K562 (cell line): ENCODE measurements at regions not wholly inside any gene's neighbourhood (a gene's known extent, or its start where the extent isn't known, plus 50 kb on each side); places are given as distances from the start of the nearest gene placed in this dataset.

ENCODE experiments used
- ATAC-seq: fragments of 200-7000 bp; cut with Tn5 transposase; 3 replicates; pipeline ENCODE4 v1.9.1; 2020; ENCODE audit warnings: moderate library complexity
- BruUV-seq: library from RNA; stranded (reverse); fragments of 400-500 nt; replicated peaks from 2 replicates; lab custom pipeline; 2021; lab: Mats Ljungman, UMichigan
- CTCF ChIA-PET: fragments of 300-600 bp; formaldehyde crosslinking; extraction: SDS; loops from one replicate; lab custom pipeline; 2021; ENCODE audit warnings: low intra/inter-chr PET ratio; lab: Yijun Ruan, JAX
- POLR2A ChIA-PET: fragments of 300-600, 350-650 bp; sonication (Branson Sonifier 250); formaldehyde crosslinking; extraction: SDS; loops from one replicate; lab custom pipeline; 2021; ENCODE audit warnings: antibody characterized with exemption, inconsistent platforms; lab: Yijun Ruan, JAX
- DNase-seq, 4 experiments: peaks; one replicate each; pipeline versions ENCODE4 v3.0.0 to v3.0.0-alpha.2; 2011 to 2018; ENCODE audit warnings: low spot score in 3 of 4, mixed read lengths in 3 of 4; ENCODE audit errors: extremely low read depth in 1 of 4
- FAIRE-seq: peaks from 2 replicates; lab custom pipeline; 2011; peaks lifted over from hg19 to GRCh38; lab: Jason Lieb, UNC
- H2AFZ ChIP-seq: 2 replicates; pipeline ENCODE4 v1.6.0; 2011; ENCODE audit warnings: low read depth, low read length, control low read depth, inconsistent platforms
- H3K27ac ChIP-seq: fragments of 200-600 bp; 3 replicates; pipeline ENCODE4 v1.8.0; 2011; ENCODE audit warnings: low read depth, mild to moderate bottlenecking, control low read depth, inconsistent platforms, low read length, moderate library complexity, mixed read lengths; ENCODE audit errors: extremely low read depth
- H3K27me3 ChIP-seq, 2 experiments: fragments of 300-600 bp in 1 of 2; 2 replicates in 1 of 2; 3 replicates in 1 of 2; pipeline versions ENCODE4 v1.6.0 to v1.8.0; 2011; ENCODE audit warnings: inconsistent platforms in 2 of 2, low read length in 2 of 2, mild to moderate bottlenecking in 1 of 2, mixed read lengths in 1 of 2, moderate library complexity in 1 of 2; ENCODE audit not compliant: control insufficient read depth in 2 of 2, insufficient read depth in 2 of 2
- H3K36me3 ChIP-seq: fragments of 300-600 bp; 3 replicates; pipeline ENCODE4 v1.8.0; 2011; ENCODE audit warnings: mild to moderate bottlenecking, low read length, inconsistent platforms; ENCODE audit not compliant: control insufficient read depth, insufficient read depth
- H3K4me1 ChIP-seq, 2 experiments: fragments of 200-600 bp in 1 of 2; replicated peaks in 1 of 2; 2 replicates in 1 of 2; 3 replicates in 1 of 2; pipeline versions ENCODE4 v1.5.1 to v1.8.0; 2011; ENCODE audit warnings: inconsistent platforms in 2 of 2, low read length in 2 of 2, mild to moderate bottlenecking in 1 of 2, mixed read lengths in 1 of 2, moderate library complexity in 1 of 2; ENCODE audit not compliant: control insufficient read depth in 2 of 2, insufficient read depth in 2 of 2
- H3K4me2 ChIP-seq: 2 replicates; pipeline ENCODE4 v1.6.1; 2011; ENCODE audit warnings: low read length, control low read depth, inconsistent platforms, mixed read lengths; ENCODE audit not compliant: insufficient read depth
- H3K4me3 ChIP-seq: fragments of 200-600 bp; sonication (generic), shearing (Covaris generic); 2 replicates; pipeline ENCODE4 v1.5.1; 2016; ENCODE audit warnings: control low read depth, inconsistent platforms
- H3K79me2 ChIP-seq: fragments of 200-600 bp; 3 replicates; pipeline ENCODE4 v1.8.0; 2011; ENCODE audit warnings: low read length, inconsistent platforms; ENCODE audit not compliant: control insufficient read depth, insufficient read depth
- H3K9ac ChIP-seq, 2 experiments: 2 replicates each; pipeline versions ENCODE4 v1.6.0 to v1.6.1; 2011; ENCODE audit warnings: low read depth in 2 of 2, low read length in 2 of 2, control low read depth in 1 of 2, inconsistent platforms in 1 of 2, mild to moderate bottlenecking in 1 of 2, mixed read lengths in 1 of 2; ENCODE audit not compliant: insufficient read depth in 1 of 2
- H3K9me1 ChIP-seq: one replicate; pipeline ENCODE4 v1.6.0; 2011; ENCODE audit warnings: inconsistent platforms, mild to moderate bottlenecking, low read length, moderate library complexity; ENCODE audit not compliant: control insufficient read depth, insufficient read depth
- H3K9me3 ChIP-seq: replicated peaks from 2 replicates; pipeline ENCODE4 v1.5.1; 2011; ENCODE audit warnings: low read depth, low read length, inconsistent platforms; ENCODE audit not compliant: control insufficient read depth, insufficient read depth
- H4K20me1 ChIP-seq: replicated peaks from 2 replicates; pipeline ENCODE4 v1.6.1; 2011; ENCODE audit warnings: low read length, inconsistent platforms, mixed read lengths; ENCODE audit not compliant: control insufficient read depth, insufficient read depth
- BACH1 ChIP-seq: fragments of 200-800 bp; sonication (Bioruptor generic); IDR thresholded peaks from 2 replicates; pipeline ENCODE4 v1.6.1; 2016; ENCODE audit warnings: missing genetic modification characterization, missing compliant biosample characterization
- FOXJ2 ChIP-seq: fragments of 200-800 bp; sonication (Bioruptor generic); IDR thresholded peaks from 2 replicates; pipeline ENCODE4 v1.6.1; 2016; ENCODE audit warnings: missing genetic modification characterization, missing compliant biosample characterization
- FOXM1 ChIP-seq, 2 experiments: fragments of 450-650 bp in 1 of 2; sonication (generic) in 1 of 2; formaldehyde crosslinking in 1 of 2; IDR thresholded peaks; 2 replicates each; pipeline versions ENCODE4 v1.6.1 to v1.9.0; 2017 to 2022; ENCODE audit warnings: low read depth in 2 of 2, mild to moderate bottlenecking in 2 of 2, missing genetic modification reagents in 1 of 2, moderate library complexity in 1 of 2
- GTF2E2 ChIP-seq: fragments of 200-800 bp; sonication (Bioruptor generic); IDR thresholded peaks from 2 replicates; pipeline ENCODE4 v1.6.1; 2016; ENCODE audit warnings: missing genetic modification characterization, missing compliant biosample characterization
- HDAC2 ChIP-seq: fragments of 450-650 bp; IDR thresholded peaks from 2 replicates; pipeline ENCODE4 v1.6.1; 2016; ENCODE audit warnings: mild to moderate bottlenecking
- HDGF ChIP-seq: fragments of 450-650 bp; IDR thresholded peaks from 2 replicates; pipeline ENCODE4 v1.6.1; 2016
- HNRNPK ChIP-seq: fragments of 200-400 bp; formaldehyde crosslinking; IDR thresholded peaks from one replicate; pipeline ENCODE4 v1.6.1; 2018; ENCODE audit warnings: mild to moderate bottlenecking, low read depth, low read length; ENCODE audit not compliant: poor library complexity, severe bottlenecking
- ILK ChIP-seq: fragments of 450-650 bp; IDR thresholded peaks from 2 replicates; pipeline ENCODE4 v1.6.1; 2016; ENCODE audit warnings: missing genetic modification characterization, low read depth, mild to moderate bottlenecking, missing compliant biosample characterization, moderate library complexity, borderline replicate concordance
- SAFB2 ChIP-seq: fragments of 200-400 bp; formaldehyde crosslinking; IDR thresholded peaks from 2 replicates; pipeline ENCODE4 v1.6.1; 2018; ENCODE audit warnings: borderline replicate concordance, low read length, low read depth, moderate library complexity; ENCODE audit not compliant: severe bottlenecking
- ZFP36 ChIP-seq: fragments of 150-350 bp; IDR thresholded peaks from 2 replicates; pipeline ENCODE4 v1.6.1; 2018; ENCODE audit warnings: low read length, low read depth; ENCODE audit not compliant: partially characterized antibody
- ZNF507 ChIP-seq: conservative IDR thresholded peaks from 2 replicates; pipeline ENCODE4 v1.6.1; 2017; ENCODE audit warnings: missing genetic modification characterization, missing compliant biosample characterization
- ZNF696 ChIP-seq: fragments of 250-450 bp; sonication (Bioruptor Pico); conservative IDR thresholded peaks from 2 replicates; pipeline ENCODE4 v1.4.0; 2020; ENCODE audit warnings: mild to moderate bottlenecking, moderate library complexity
- WGBS: fragments of 100-300 bp; shearing (Covaris generic); methylation state at CpG from one replicate; pipeline ENCODE4 v1.1.6; 2016; ENCODE audit warnings: low coverage, mixed read lengths; ENCODE audit not compliant: insufficient coverage; ENCODE audit errors: missing lambda C conversion rate; 5-methylcytosine and 5-hydroxymethylcytosine counted together
- in situ Hi-C: fragments of 300-500 bp; cut with MboI; formaldehyde crosslinking; loops from 4 replicates; pipeline ENCODE4 v1.15.0; 2018; ENCODE audit warnings: inconsistent platforms, mixed read lengths
- intact Hi-C: fragments of 100-400 bp; cut with micrococcal nuclease; formaldehyde crosslinking; loops from 2 replicates; pipeline ENCODE4 v1.14.2; 2022
- TF ChIP-seq, protein P1 (sequence below): fragments of 150-350 bp; IDR thresholded peaks from 2 replicates; pipeline ENCODE4 v1.6.1; 2014; ENCODE audit warnings: low read depth, mild to moderate bottlenecking, low read length, borderline replicate concordance
- TF ChIP-seq, protein P2 (sequence below): sonication (generic); formaldehyde crosslinking; IDR thresholded peaks from 2 replicates; pipeline ENCODE4 v1.9.0; 2022; ENCODE audit warnings: mild to moderate bottlenecking, missing genetic modification reagents

DNA sequence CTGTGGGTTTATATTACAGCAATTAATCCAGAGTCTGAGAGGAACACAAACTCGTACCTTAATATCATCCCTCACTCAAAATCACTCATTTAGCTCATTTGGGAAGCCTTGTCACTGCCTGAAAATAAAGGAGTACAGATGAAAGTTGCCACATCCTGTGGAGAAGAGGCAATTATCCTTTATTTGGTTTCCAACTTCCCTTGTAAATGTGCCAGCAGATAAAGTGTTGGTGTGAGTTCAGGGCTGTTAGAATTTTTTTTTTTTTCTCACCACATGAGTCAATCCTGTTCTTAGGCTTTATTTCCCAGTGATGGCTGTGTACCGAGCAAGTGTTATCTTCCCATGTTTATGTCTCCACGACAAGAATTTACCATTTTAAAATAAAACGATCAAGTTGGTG, 99.0 kb upstream of the SMIM30 start:
- no peak overlapping the region for H3K4me2 ChIP-seq
- no peaks in the 10 kb centered on the region for H3K27me3 ChIP-seq
- TF ChIP-seq, protein P1, sequence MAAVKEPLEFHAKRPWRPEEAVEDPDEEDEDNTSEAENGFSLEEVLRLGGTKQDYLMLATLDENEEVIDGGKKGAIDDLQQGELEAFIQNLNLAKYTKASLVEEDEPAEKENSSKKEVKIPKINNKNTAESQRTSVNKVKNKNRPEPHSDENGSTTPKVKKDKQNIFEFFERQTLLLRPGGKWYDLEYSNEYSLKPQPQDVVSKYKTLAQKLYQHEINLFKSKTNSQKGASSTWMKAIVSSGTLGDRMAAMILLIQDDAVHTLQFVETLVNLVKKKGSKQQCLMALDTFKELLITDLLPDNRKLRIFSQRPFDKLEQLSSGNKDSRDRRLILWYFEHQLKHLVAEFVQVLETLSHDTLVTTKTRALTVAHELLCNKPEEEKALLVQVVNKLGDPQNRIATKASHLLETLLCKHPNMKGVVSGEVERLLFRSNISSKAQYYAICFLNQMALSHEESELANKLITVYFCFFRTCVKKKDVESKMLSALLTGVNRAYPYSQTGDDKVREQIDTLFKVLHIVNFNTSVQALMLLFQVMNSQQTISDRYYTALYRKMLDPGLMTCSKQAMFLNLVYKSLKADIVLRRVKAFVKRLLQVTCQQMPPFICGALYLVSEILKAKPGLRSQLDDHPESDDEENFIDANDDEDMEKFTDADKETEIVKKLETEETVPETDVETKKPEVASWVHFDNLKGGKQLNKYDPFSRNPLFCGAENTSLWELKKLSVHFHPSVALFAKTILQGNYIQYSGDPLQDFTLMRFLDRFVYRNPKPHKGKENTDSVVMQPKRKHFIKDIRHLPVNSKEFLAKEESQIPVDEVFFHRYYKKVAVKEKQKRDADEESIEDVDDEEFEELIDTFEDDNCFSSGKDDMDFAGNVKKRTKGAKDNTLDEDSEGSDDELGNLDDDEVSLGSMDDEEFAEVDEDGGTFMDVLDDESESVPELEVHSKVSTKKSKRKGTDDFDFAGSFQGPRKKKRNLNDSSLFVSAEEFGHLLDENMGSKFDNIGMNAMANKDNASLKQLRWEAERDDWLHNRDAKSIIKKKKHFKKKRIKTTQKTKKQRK = no peak
- TF ChIP-seq HNRNPK (no peak), ZNF696 (CRISPR knock-in tag) (no peak), BACH1 (tag) (no peak), ZNF507 (tag) (no peak), ZFP36 (no peak), FOXM1 (IDR thresholded peaks at IDR 0.05; ENCODE audit: low read depth) (no peak), FOXM1 (CRISPR knock-in tag; IDR thresholded peaks at IDR 0.05; ENCODE audit: low read depth) (no peak), ILK (tag) (no peak), GTF2E2 (tag) (no peak), SAFB2 (no peak), FOXJ2 (tag) (no peak), HDAC2 (no peak), HDGF (no peak)
- TF ChIP-seq, protein P2, sequence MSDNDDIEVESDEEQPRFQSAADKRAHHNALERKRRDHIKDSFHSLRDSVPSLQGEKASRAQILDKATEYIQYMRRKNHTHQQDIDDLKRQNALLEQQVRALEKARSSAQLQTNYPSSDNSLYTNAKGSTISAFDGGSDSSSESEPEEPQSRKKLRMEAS (CRISPR knock-in tag) = no peak
- ATAC-seq = no peak
- no peak for DNase-seq
- intact Hi-C loops = no loop called here
- no peaks in the 10 kb centered on the region for H3K36me3 ChIP-seq
- no peaks in the 10 kb centered on the region for H3K9me3 ChIP-seq
- peak overlapping the region; percentile 66; the same call in 1 of the 2 replicates for H2AFZ ChIP-seq
- in situ Hi-C loops = no loop called here
- ChIA-PET CTCF (no interaction called here), POLR2A (no interaction called here)
- H4K20me1 ChIP-seq = no peaks in the 10 kb centered on the region
- no peak overlapping the region for H3K4me3 ChIP-seq
- no TSS peak for BruUV-seq
- FAIRE-seq = no peak
- H3K9me1 ChIP-seq = no peaks in the 10 kb centered on the region
- H3K27ac ChIP-seq = no peak overlapping the region
- 3% methylated on average over 4 of the region's 4 CpGs for WGBS
- no peak overlapping the region for H3K9ac ChIP-seq
- H3K79me2 ChIP-seq = no peaks in the 10 kb centered on the region
- H3K4me1 ChIP-seq = no peaks in the 10 kb centered on the region; a peak in 1 of 5 replicates
